ENCODE measurements at regions not wholly inside any gene's neighbourhood (a gene's known extent, or its start where the extent isn't known, plus 50 kb on each side); places are given as distances from the start of the nearest gene placed in this dataset.

DNA sequence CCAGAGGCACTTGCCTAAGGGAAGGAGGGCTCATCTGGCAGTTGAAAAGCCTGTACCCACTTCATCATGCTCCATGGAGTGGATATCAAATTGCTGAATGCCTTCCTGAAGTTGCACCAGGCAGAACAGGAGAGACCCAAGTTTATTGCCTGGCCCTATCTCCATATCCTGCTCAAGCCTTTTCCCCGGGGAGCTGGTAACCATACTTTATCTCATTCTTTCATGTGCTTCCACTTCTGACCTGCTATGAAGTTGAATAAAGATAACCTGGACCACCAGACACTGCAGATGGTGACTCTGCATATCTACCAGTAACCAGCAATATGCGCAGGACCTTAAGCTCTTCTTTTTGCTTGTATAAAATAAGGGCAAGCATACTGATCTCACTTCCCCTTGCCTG, 1397.5 kb upstream of the CDH6 start:
- Histone ChIP-seq H4K20me1 (ENCODE audit: insufficient read depth) (no peaks in the 10 kb centered on the region), H3K36me3 (ENCODE audit: insufficient read depth) (no peaks in the 10 kb centered on the region), H2AFZ (ENCODE audit: low read depth) (no peak overlapping the region), H3K27ac (no peak overlapping the region), H3K4me3 (IDR thresholded peaks at IDR 0.05; ENCODE audit: insufficient read depth, low read depth, low read length) (no peak overlapping the region), H3K27me3 (ENCODE audit: insufficient read depth, low read depth) (no peaks in the 10 kb centered on the region), H3K4me2 (no peak overlapping the region), H3K79me2 (ENCODE audit: insufficient read depth, low read depth) (no peaks in the 10 kb centered on the region), H3K4me1 (ENCODE audit: low read depth, poor library complexity, severe bottlenecking) (no peaks in the 10 kb centered on the region), H3K9ac (no peak overlapping the region)
- TF ChIP-seq, protein P1, sequence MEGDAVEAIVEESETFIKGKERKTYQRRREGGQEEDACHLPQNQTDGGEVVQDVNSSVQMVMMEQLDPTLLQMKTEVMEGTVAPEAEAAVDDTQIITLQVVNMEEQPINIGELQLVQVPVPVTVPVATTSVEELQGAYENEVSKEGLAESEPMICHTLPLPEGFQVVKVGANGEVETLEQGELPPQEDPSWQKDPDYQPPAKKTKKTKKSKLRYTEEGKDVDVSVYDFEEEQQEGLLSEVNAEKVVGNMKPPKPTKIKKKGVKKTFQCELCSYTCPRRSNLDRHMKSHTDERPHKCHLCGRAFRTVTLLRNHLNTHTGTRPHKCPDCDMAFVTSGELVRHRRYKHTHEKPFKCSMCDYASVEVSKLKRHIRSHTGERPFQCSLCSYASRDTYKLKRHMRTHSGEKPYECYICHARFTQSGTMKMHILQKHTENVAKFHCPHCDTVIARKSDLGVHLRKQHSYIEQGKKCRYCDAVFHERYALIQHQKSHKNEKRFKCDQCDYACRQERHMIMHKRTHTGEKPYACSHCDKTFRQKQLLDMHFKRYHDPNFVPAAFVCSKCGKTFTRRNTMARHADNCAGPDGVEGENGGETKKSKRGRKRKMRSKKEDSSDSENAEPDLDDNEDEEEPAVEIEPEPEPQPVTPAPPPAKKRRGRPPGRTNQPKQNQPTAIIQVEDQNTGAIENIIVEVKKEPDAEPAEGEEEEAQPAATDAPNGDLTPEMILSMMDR (conservative IDR thresholded peaks at IDR 0.05; ENCODE audit: low read depth, low read length), result no peak

DNA sequence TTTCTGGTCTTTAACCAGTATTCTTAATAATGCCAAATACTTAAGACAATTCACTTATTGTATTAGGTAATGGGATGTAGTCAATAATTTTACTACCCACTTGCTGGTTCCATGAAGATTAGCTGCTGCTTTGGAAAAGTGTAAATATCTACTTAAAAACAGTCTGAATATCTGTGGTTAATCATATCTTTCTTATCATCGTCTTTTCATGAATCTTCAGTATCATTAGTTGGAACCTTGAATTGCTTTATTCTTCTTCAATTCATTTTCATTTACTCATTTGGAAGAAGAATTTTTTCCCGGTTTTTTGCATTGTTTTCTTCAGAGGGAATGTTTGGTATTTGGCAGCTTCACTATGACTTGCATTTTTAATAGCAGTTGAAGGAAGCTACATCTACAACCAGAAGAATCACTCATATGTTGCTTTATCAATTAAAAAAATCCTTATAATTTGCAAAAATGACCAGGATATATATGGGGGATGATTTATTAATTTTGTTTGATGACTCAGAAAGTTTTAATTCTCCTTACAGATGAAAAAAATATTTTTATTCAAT, 1398.3 kb upstream of the CDH6 start:
- H3K27me3 ChIP-seq (ENCODE audit: insufficient read depth, low read depth), result no peaks in the 10 kb centered on the region
- no peak overlapping the region for H3K4me3 ChIP-seq (IDR thresholded peaks at IDR 0.05; ENCODE audit: insufficient read depth, low read depth, low read length)
- no peaks in the 10 kb centered on the region for H4K20me1 ChIP-seq (ENCODE audit: insufficient read depth)
- H3K4me2 ChIP-seq, result no peak overlapping the region
- H3K79me2 ChIP-seq (ENCODE audit: insufficient read depth, low read depth), result no peaks in the 10 kb centered on the region
- H3K9ac ChIP-seq, result no peak overlapping the region
- H3K4me1 ChIP-seq (ENCODE audit: low read depth, poor library complexity, severe bottlenecking), result no peaks in the 10 kb centered on the region
- TF ChIP-seq, protein P1 (conservative IDR thresholded peaks at IDR 0.05; ENCODE audit: low read depth, low read length), result no peak
- H3K36me3 ChIP-seq (ENCODE audit: insufficient read depth), result no peaks in the 10 kb centered on the region
- H2AFZ ChIP-seq (ENCODE audit: low read depth), result no peak overlapping the region
- no peak overlapping the region for H3K27ac ChIP-seq

DNA sequence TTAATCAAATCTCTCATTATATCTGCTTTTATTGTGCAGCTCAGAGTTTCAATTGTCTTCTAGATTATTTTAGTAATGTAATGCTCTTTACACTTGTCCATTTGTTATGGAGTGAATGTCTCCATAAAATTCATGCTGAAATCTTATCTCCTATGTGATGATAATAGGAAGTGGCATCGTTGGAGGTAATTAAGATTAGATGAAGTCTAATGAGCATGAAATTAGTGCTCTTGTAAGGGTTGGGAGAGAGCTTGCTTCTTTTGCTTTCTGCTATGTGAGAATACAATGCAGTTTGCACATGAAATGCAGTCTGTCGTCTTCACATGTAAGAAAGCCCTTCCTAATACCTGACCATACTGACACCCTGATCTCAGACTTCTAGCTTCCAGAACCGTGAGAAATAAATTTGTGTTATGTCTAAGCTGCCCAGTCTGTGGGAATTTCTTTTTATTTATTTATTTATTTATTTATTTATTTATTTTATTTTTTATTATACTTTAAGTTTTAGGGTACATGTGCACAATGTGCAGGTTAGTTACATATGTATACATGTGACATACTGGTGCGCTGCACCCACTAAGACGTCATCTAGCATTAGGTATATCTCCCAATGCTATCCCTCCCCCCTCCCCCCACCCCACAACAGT, 1399.2 kb upstream of the CDH6 start:
- H4K20me1 ChIP-seq (ENCODE audit: insufficient read depth), result no peaks in the 10 kb centered on the region
- no peak overlapping the region for H3K27ac ChIP-seq
- no peak overlapping the region; the same call in 1 of the 2 replicates for H2AFZ ChIP-seq (ENCODE audit: low read depth)
- no peaks in the 10 kb centered on the region for H3K27me3 ChIP-seq (ENCODE audit: insufficient read depth, low read depth)
- no peaks in the 10 kb centered on the region for H3K4me1 ChIP-seq (ENCODE audit: low read depth, poor library complexity, severe bottlenecking)
- TF ChIP-seq, protein P1 (conservative IDR thresholded peaks at IDR 0.05; ENCODE audit: low read depth, low read length), result no peak
- no peaks in the 10 kb centered on the region for H3K36me3 ChIP-seq (ENCODE audit: insufficient read depth)
- no peak overlapping the region for H3K9ac ChIP-seq
- H3K79me2 ChIP-seq (ENCODE audit: insufficient read depth, low read depth), result no peaks in the 10 kb centered on the region
- no peak overlapping the region for H3K4me2 ChIP-seq
- no peak overlapping the region for H3K4me3 ChIP-seq (IDR thresholded peaks at IDR 0.05; ENCODE audit: insufficient read depth, low read depth, low read length)

DNA sequence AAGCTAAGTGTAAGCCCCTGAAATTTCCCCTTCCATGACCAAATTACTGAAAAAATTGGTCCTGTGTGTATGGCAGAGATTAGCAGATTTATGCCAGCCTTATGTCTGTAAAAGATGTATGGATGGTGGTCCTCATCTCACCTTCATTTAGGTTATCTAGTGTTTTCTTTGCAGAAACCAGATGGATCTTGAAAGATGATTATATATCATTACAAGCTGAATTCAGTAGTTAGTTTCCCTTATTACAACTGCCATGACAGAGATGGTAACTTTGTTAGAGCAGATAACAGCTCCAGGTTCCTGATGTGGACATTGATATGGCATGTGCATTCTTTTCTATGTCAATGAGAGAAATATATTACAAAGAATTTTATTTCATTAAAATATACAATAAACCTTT, 1403.2 kb upstream of the CDH6 start:
- Histone ChIP-seq H3K36me3 (ENCODE audit: insufficient read depth) (no peaks in the 10 kb centered on the region), H3K4me2 (no peak overlapping the region), H3K79me2 (ENCODE audit: insufficient read depth, low read depth) (no peaks in the 10 kb centered on the region), H2AFZ (ENCODE audit: low read depth) (no peak overlapping the region), H4K20me1 (ENCODE audit: insufficient read depth) (no peaks in the 10 kb centered on the region), H3K27ac (no peak overlapping the region), H3K4me3 (IDR thresholded peaks at IDR 0.05; ENCODE audit: insufficient read depth, low read depth, low read length) (no peak overlapping the region), H3K4me1 (ENCODE audit: low read depth, poor library complexity, severe bottlenecking) (no peaks in the 10 kb centered on the region), H3K9ac (no peak overlapping the region), H3K27me3 (ENCODE audit: insufficient read depth, low read depth) (no peaks in the 10 kb centered on the region)
- TF ChIP-seq, protein P1 (conservative IDR thresholded peaks at IDR 0.05; ENCODE audit: low read depth, low read length), result no peak
